Effector memory CD8-positive, alpha-beta T cell (primary cell): ENCODE measurements at regions not wholly inside any gene's neighbourhood (a gene's known extent, or its start where the extent isn't known, plus 50 kb on each side); places are given as distances from the start of the nearest gene placed in this dataset.

Experiments
- ATAC-seq: fragments of 150-1000 bp; cut with Tn5 transposase; replicated peaks from 2 replicates; pipeline ENCODE4 v1.10.0; 2021; ENCODE audit warnings: mild to moderate bottlenecking, moderate library complexity
- DNase-seq, 3 experiments: peaks; one replicate each; pipeline ENCODE4 v3.0.0; 2021
- H3K27ac Mint-ChIP-seq, 2 donors: one replicate each; pipeline ENCODE4 v1.8.0; 2022; ENCODE audit warnings: mild to moderate bottlenecking in 2 of 2, mixed read lengths in 2 of 2, moderate library complexity in 2 of 2
- H3K27me3 Mint-ChIP-seq, 2 donors: one replicate each; pipeline ENCODE4 v1.8.0; 2022; ENCODE audit warnings: mixed read lengths in 2 of 2
- H3K36me3 Mint-ChIP-seq: one replicate; pipeline ENCODE4 v1.8.0; 2022; ENCODE audit warnings: mild to moderate bottlenecking, moderate library complexity, mixed read lengths; ENCODE audit not compliant: insufficient read depth
- H3K4me1 Mint-ChIP-seq, 2 donors: one replicate each; pipeline ENCODE4 v1.8.0; 2022; ENCODE audit warnings: low read depth in 2 of 2, mixed read lengths in 2 of 2
- H3K4me3 Mint-ChIP-seq, 2 donors: one replicate each; pipeline ENCODE4 v1.8.0; 2022; ENCODE audit warnings: mild to moderate bottlenecking in 2 of 2, mixed read lengths in 2 of 2, moderate library complexity in 2 of 2
- H3K9me3 Mint-ChIP-seq, 2 donors: one replicate each; pipeline ENCODE4 v1.8.0; 2022; ENCODE audit warnings: mixed read lengths in 2 of 2

DNA sequence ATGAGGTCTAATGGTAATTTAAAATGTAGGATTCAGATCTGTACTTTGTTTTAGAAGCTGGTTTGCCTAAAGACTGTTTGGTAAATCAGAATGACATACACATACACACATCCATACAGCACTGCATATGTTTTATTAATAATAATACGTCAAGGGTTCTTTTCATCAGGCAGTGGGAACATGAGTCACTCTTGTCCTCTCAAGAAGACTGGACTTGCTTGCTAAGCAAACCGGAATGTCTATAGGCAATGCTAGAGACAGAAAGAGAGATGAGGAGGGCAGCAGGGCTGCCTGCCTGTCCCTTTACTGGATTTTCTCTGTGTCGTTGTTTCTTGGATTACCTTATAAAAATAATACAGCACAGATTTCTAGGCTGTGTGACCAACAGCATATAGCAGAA lies 119.1 kb upstream of the GALNT2 start:
- Mint-ChIP-seq H3K4me3 (no peak overlapping the region), H3K9me3 (no peaks in the 10 kb centered on the region), H3K4me1 (no peaks in the 10 kb centered on the region), H3K36me3 (no peaks in the 10 kb centered on the region), H3K27ac (no peak overlapping the region), H3K27me3 (peaks cover 21 to 45% of the 10 kb centered on the region in 2 donors)
- no peak for ATAC-seq
- no peak for DNase-seq

DNA sequence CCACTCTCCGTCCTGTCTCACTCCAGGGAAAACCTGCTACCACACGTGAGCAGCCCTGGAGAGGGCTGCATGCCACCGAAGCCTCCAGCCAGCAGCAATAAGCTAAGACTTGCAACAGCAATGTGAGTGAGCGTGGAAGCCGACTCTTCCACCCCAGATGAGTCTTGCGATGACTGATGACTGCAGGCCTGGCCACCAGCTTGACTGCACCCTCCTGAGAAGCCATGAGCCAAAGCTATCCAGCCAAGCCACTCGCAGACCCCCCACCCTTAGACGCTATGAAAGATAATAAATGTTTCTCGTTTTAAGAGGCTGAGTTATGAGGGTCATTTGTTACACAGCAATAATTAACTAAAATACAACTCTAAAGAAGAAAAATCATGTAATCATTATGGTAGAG lies 118.6 kb upstream of the GALNT2 start:
- Mint-ChIP-seq H3K4me3 (no peak overlapping the region), H3K36me3 (no peaks in the 10 kb centered on the region), H3K27me3 (peaks cover 21 to 40% of the 10 kb centered on the region in 2 donors), H3K27ac (no peak overlapping the region), H3K4me1 (no peaks in the 10 kb centered on the region), H3K9me3 (no peaks in the 10 kb centered on the region)
- DNase-seq (no peak), ATAC-seq (no peak)

DNA sequence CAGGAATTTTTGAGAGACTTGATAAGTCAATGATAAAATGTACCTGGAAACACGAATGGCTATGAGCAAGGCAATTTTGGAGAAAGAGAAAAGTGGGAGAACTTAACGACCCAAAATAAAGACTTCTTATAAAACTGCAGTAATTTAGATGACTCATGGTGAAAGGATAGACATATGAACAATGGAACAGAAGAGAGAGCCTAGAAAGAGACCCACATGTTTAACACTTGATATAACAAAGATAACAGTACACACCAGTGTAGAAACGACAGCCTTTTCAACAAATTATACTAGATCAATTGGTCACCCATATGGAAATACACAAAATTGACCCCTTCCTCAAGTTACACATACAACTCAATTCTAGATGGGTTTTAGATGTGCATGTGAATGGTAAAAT lies 117.5 kb upstream of the GALNT2 start:
- peaks cover 21 to 30% of the 10 kb centered on the region in 2 donors for H3K27me3 Mint-ChIP-seq
- DNase-seq: no peak
- peaks cover 3 to 4% of the 10 kb centered on the region in 2 donors for H3K4me1 Mint-ChIP-seq
- H3K36me3 Mint-ChIP-seq: no peaks in the 10 kb centered on the region
- H3K27ac Mint-ChIP-seq: no peak overlapping the region
- ATAC-seq: no peak
- H3K9me3 Mint-ChIP-seq: no peaks in the 10 kb centered on the region
- H3K4me3 Mint-ChIP-seq: no peak overlapping the region

DNA sequence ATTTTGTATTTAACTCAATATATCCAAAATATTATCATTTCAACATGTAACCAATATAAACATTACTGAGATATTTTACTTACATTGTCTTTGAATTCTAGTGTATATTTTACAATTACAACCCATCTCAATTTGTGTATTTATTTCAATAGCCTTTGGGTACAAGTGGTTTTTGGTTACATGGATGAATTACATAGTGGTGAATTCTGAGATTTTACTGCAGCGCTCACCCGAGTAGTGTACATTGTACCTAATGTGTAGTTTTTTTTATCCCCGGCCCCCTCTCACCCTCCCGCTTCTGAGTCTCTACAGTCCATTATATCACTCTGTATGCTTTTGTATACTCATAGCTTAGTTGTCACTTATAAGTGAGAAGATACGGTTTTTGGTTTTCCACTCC lies 117.0 kb upstream of the GALNT2 start:
- DNase-seq: no peak
- Mint-ChIP-seq H3K27ac (no peak overlapping the region), H3K36me3 (no peaks in the 10 kb centered on the region), H3K9me3 (no peaks in the 10 kb centered on the region), H3K27me3 (peaks cover 20 to 26% of the 10 kb centered on the region in 2 donors), H3K4me1 (peaks cover 3 to 4% of the 10 kb centered on the region in 2 donors), H3K4me3 (no peak overlapping the region)
- ATAC-seq: no peak

DNA sequence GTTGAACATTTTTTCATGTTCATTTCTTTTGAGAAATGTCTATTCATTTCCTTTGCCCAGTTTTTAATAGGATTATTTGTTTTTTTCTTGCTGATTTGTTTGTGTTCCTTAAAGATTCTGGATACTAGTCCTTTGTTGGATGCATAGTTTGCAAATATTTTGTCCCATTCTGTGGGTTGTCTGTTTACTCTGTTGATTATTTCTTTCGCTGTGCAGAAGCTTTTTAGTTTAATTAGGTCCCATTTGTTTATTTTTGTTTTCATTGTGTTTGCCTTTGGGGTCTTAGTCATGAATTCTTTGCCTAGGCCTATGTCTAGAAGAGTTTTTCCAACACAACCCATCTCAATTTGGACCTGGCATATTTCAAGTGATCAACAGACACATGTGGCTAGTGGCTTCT lies 116.1 kb upstream of the GALNT2 start:
- Mint-ChIP-seq H3K36me3 (no peaks in the 10 kb centered on the region), H3K4me1 (peaks cover 3 to 4% of the 10 kb centered on the region in 2 donors), H3K4me3 (no peak overlapping the region), H3K27ac (no peak overlapping the region), H3K9me3 (no peaks in the 10 kb centered on the region), H3K27me3 (peaks cover 12 to 23% of the 10 kb centered on the region in 2 donors)
- DNase-seq (no peak), ATAC-seq (no peak)

DNA sequence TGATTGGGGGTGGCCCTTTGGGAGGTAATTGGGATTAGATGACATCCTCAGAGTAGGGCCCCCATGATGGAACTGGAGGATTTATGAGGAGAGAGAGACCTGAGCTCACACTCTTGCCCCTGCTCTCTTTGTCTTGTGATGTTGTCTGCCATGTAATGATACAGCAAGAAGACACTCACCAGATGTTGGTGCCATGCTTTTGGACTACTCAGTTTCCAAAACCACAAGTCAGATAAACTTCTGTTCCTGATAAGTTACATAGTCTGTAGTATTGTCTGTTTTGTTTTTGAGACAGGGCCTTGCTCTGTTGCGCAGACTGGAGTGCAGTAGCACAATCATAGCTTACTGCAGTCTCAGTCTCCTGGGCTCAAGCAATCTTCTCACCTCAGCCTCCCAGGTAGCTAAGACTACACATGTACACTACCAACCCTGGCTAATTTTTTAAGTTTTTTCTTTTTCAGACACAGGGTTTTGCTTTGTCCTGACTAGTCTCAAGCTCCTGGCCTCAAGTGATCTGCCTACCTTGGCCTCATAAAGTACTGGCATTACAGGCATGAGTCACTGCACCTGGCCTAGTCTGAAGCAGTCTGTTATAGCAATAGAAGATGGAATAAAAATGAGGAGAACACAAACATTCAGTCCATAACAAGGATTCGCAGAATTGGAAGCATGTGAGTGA lies 115.0 kb upstream of the GALNT2 start:
- no peak overlapping the region for H3K4me3 Mint-ChIP-seq

DNA sequence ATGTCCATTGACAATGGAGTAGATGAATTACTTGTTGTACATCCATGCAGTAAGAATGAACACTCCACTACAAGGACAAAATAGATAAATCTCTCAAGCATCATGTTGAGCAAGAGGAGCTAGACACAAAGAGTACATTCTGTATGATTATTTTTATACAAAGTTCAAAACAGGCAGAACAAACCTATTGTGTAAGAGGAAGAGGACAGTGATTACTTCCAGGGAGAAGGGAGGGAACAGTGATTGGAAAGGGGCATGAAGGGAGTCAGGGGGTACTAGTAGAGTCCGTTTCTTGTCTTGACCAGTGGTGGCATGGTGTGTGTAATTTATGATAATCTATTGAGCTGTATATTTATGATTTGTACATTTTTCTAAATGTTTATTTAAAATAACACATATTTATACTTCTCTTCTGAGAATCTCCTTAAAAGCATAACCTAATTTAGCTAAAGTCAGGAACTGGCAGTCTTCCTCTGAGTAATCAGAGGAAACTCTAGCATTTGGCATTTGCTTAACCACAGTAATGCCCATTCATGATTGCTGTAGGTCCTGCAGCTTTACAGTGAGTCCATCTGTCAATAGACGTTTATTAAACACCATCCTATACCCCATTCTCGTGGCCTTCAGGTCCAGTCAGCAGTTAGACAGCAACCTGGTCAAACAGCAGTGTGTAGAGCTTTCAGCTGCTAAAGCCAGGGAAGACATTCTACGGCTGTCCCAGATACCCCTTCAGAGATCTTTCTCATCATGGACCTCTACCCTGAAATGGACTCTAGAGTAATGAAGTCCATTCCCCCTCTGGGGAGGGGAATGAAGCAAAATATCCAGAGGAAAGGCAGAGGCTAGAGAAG lies 114.1 kb upstream of the GALNT2 start:
- Mint-ChIP-seq H3K4me1 (peaks cover 3 to 4% of the 10 kb centered on the region in 2 donors), H3K9me3 (no peaks in the 10 kb centered on the region), H3K36me3 (no peaks in the 10 kb centered on the region), H3K27me3 (peaks cover 30 to 40% of the 10 kb centered on the region in 2 donors), H3K27ac (no peak overlapping the region), H3K4me3 (no peak overlapping the region)
- ATAC-seq: no peak
- no peak for DNase-seq

More for the DNA sequence above, 115.0 kb upstream of the GALNT2 start:
- Mint-ChIP-seq H3K27me3 (peaks cover 22 to 31% of the 10 kb centered on the region in 2 donors), H3K36me3 (no peaks in the 10 kb centered on the region), H3K9me3 (no peaks in the 10 kb centered on the region), H3K27ac (no peak overlapping the region), H3K4me1 (peaks cover 3 to 4% of the 10 kb centered on the region in 2 donors)
- ATAC-seq: no peak
- no peak for DNase-seq

DNA sequence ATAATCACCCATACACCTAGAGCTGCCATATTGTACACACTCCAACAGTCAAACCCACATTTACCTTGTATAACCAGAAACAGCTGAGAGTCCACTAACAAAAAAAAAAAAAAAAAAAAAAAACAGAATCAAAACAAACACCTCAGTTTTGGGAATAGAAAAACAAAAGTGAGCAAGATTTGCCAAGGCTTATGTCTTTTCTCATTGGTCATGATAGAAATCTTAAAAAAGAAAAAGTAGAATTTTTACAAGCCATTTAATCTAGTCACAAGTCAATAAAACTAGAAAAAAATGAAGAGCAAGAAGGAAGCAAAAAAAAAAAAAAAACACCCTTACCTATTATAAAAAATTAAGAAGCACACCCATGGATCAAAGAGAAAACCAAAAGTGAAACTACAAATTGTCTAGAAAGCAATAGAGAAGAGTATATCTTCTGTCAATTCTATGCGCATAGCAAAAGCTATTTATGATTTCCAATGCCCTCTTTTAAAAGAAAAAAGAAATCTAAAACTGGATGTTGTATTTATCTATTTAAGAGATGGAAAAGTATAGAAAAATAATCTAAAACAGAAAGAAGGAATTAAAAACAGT lies 113.2 kb upstream of the GALNT2 start:
- ATAC-seq: no peak
- Mint-ChIP-seq H3K27ac (no peak overlapping the region), H3K4me1 (peaks cover 3 to 4% of the 10 kb centered on the region in 2 donors), H3K9me3 (no peaks in the 10 kb centered on the region), H3K36me3 (no peaks in the 10 kb centered on the region), H3K4me3 (peak overlapping the region in 1 of 2 donors; percentile 11), H3K27me3 (peaks cover 36 to 40% of the 10 kb centered on the region in 2 donors)
- DNase-seq: no peak

DNA sequence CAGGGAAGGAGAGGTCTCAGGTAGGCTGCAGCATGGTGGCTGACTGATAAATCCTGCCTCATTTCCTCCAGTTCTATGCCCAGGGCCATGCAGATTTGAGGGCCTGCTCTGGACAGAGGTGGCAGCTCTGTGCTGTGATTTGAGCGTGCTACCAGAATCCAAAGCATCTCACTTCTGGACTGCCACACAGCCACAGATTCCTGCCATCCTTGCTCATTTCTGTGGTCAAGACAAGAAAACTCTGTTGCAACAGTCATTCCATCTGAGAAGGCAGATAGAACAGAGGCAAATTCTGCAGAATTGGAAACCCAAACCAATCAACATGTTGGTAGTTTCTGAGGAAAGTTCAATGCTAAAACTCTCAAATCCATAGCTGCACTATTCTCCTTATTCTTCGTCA lies 102.8 kb upstream of the GALNT2 start:
- DNase-seq (no peak), ATAC-seq (no peak)
- H3K4me3 Mint-ChIP-seq: no peak overlapping the region
- no peaks in the 10 kb centered on the region for H3K36me3 Mint-ChIP-seq
- H3K27me3 Mint-ChIP-seq: peaks cover 46 to 61% of the 10 kb centered on the region in 2 donors
- H3K9me3 Mint-ChIP-seq: no peaks in the 10 kb centered on the region
- H3K4me1 Mint-ChIP-seq: no peaks in the 10 kb centered on the region
- no peak overlapping the region for H3K27ac Mint-ChIP-seq

DNA sequence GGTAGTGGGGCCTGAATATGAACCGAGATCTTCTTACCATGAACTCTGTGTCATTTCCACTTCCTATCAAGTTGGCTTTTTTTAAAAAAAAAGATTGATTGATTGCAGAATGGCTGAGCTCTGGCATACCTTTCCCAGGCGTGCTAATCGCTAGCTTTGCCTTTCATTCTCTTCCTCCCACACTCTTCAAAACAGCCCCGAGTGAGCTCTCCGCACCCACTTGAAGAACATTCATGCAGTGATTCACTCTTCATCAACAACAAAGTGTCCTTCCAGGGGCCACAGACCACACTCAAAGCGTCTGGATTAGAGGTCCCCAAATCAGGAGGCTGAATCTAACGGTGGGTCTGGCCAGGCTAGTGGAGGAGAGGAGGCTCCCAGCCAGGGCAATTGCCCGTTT lies 96.3 kb upstream of the GALNT2 start:
- Mint-ChIP-seq H3K27ac (no peak overlapping the region), H3K4me1 (no peaks in the 10 kb centered on the region), H3K27me3 (peaks cover 22 to 37% of the 10 kb centered on the region in 2 donors), H3K4me3 (no peak overlapping the region), H3K9me3 (peaks cover 5% of the 10 kb centered on the region in 2 donors), H3K36me3 (no peaks in the 10 kb centered on the region)
- ATAC-seq: no peak
- DNase-seq: no peak

DNA sequence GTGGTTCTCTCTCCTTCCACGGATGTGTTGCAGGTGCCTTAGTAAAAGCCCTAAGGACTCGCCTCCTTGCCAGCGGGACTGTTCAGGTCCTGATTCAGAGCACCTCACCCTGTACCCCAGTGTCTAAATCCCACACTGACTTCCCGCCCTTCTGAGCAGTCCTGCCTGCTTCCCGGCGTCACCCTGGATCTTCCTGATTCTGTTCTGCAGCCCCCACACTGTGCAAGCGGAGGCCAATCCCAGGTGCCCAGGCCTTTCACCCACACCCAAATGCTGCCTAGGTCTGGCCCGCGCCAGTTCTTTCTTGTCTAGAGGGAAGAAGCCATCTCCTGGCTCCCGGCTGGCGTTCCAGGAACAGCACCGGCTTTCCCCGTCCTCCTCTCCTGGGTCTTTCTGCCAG lies 95.9 kb upstream of the GALNT2 start:
- H3K27ac Mint-ChIP-seq: no peak overlapping the region
- H3K36me3 Mint-ChIP-seq: no peaks in the 10 kb centered on the region
- peaks cover 5 to 9% of the 10 kb centered on the region in 2 donors for H3K9me3 Mint-ChIP-seq
- ATAC-seq: no peak
- H3K4me3 Mint-ChIP-seq: no peak overlapping the region
- H3K27me3 Mint-ChIP-seq: peaks cover 18 to 36% of the 10 kb centered on the region in 2 donors
- no peak for DNase-seq
- H3K4me1 Mint-ChIP-seq: no peaks in the 10 kb centered on the region

DNA sequence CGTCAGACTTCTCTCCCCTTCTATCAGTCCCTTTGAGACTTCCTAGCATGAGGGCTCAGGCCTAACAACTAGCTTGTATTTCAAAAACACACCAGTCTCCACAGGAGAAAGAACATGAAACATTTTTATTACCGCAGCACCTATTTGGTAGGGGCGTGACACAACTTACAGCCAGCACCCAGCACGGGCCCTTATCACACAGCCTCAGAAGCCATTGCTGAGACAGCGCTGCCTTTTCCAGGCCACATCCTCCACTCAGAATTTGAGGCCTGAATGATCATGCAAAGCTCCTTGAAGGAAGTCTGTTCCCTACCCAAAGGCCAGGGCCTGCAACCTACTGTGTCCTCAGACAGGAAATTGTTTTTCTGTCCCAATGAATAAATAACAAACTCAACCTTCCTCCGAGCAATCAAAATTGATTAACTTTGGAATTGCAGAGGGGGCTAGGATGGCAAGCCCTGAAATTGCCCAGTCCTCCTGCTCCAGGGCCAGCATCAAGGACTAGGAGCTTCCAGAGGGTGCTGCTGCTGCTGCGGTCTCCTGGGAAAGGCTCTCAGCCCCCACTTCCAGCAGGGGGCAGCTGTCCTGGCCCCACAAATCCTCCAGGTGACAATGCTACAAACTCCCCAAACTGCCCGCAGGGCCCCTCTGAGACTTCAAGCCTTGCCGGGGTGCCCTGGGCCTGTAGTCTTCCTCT lies 94.3 kb upstream of the GALNT2 start:
- Mint-ChIP-seq H3K4me1 (no peaks in the 10 kb centered on the region), H3K27me3 (peaks cover 2 to 28% of the 10 kb centered on the region in 2 donors), H3K4me3 (no peak overlapping the region), H3K27ac (no peak overlapping the region), H3K9me3 (peaks cover 6 to 10% of the 10 kb centered on the region in 2 donors), H3K36me3 (no peaks in the 10 kb centered on the region)
- DNase-seq (no peak), ATAC-seq (no peak)

DNA sequence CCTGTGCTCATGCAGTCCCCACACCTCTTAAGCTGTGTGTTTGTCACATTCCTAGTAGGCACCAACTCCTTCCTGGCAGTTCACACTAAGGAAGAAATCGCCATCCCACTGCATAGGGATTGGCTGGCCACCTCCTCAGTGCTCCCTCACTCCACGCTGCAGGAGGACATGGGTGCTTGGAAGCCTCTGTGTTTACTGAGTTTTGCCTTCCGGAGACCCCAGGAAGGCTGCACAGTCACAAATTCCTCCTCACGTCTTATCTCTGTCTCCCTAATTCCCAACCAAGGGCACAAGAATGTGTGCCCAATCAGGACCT lies 93.8 kb upstream of the GALNT2 start:
- H3K36me3 Mint-ChIP-seq: no peaks in the 10 kb centered on the region
- no peak overlapping the region for H3K4me3 Mint-ChIP-seq
- peaks cover 0 to 24% of the 10 kb centered on the region in 2 donors for H3K27me3 Mint-ChIP-seq
- H3K9me3 Mint-ChIP-seq: peaks cover 6 to 10% of the 10 kb centered on the region in 2 donors
- H3K27ac Mint-ChIP-seq: no peak overlapping the region
- no peak for ATAC-seq
- H3K4me1 Mint-ChIP-seq: no peaks in the 10 kb centered on the region
- DNase-seq: no peak
